Ishikawa (cell line): ENCODE measurements at regions not wholly inside any gene's neighbourhood (a gene's known extent, or its start where the extent isn't known, plus 50 kb on each side); places are given as distances from the start of the nearest gene placed in this dataset.

Source experiments
- CEBPB ChIP-seq: IDR thresholded peaks from 2 replicates; pipeline ENCODE4 v1.6.1; 2012
- CREB1 ChIP-seq: IDR thresholded peaks from 2 replicates; pipeline ENCODE4 v1.6.1; 2012; ENCODE audit warnings: low read depth
- EP300 ChIP-seq: IDR thresholded peaks from 2 replicates; pipeline ENCODE4 v1.6.1; 2012; ENCODE audit warnings: borderline replicate concordance
- FOXM1 ChIP-seq: IDR thresholded peaks from 2 replicates; pipeline ENCODE4 v1.6.1; 2012; ENCODE audit warnings: low read depth, borderline replicate concordance
- RAD21 ChIP-seq: IDR thresholded peaks from 2 replicates; pipeline ENCODE4 v1.6.1; 2012; ENCODE audit warnings: low read depth
- REST ChIP-seq: IDR thresholded peaks from 2 replicates; pipeline ENCODE4 v1.6.1; 2012; ENCODE audit warnings: low read depth, mild to moderate bottlenecking
- TCF12 ChIP-seq: IDR thresholded peaks from 2 replicates; pipeline ENCODE4 v1.6.1; 2012; ENCODE audit warnings: low read depth
- YY1 ChIP-seq: IDR thresholded peaks from 2 replicates; pipeline ENCODE4 v1.6.1; 2012; ENCODE audit warnings: low read depth

- no peak for TF ChIP-seq YY1
- no peak for TF ChIP-seq REST
- TF ChIP-seq EP300, result no peak
- TF ChIP-seq CREB1, result no peak
- no peak for TF ChIP-seq TCF12
- no peak for TF ChIP-seq CEBPB
- no peak for TF ChIP-seq RAD21
- TF ChIP-seq FOXM1, result no peak
Observed at GRCh38 chr3:25155652-25156471, 272.2 kb upstream of the RARB start.
